ENCODE measurements at regions not wholly inside any gene's neighbourhood (a gene's known extent, or its start where the extent isn't known, plus 50 kb on each side); places are given as distances from the start of the nearest gene placed in this dataset.

- TF ChIP-seq POLR2A (IDR thresholded peaks at IDR 0.05) (no peak), CTCF (IDR thresholded peaks at IDR 0.05) (no peak)
Observed at GRCh38 chr6:73885393-73885792, 189.4 kb downstream of the CD109 start.
